22Rv1 (cell line): ENCODE measurements at regions not wholly inside any gene's neighbourhood (a gene's known extent, or its start where the extent isn't known, plus 50 kb on each side); places are given as distances from the start of the nearest gene placed in this dataset.

ENCODE experiments used
- CTCF ChIP-seq: fragments of 450-650 bp; IDR thresholded peaks from 2 replicates; pipeline ENCODE4 v1.5.1; 2017; ENCODE audit warnings: mild to moderate bottlenecking
- ZFX ChIP-seq: fragments of 450-650 bp; IDR thresholded peaks from 2 replicates; pipeline ENCODE4 v1.6.1; 2017; ENCODE audit warnings: antibody characterized with exemption, borderline replicate concordance

- no peak for TF ChIP-seq CTCF
- TF ChIP-seq ZFX, result no peak
Observed at GRCh38 chr11:42012271-42012670, 552.8 kb upstream of the LRRC4C start.
